Activated CD4-positive, alpha-beta T cell treated with anti-CD3 and anti-CD28 coated beads, Interleukin-2, amount 50 U/mL, for 16 hours (primary cell): ENCODE measurements at regions not wholly inside any gene's neighbourhood (a gene's known extent, or its start where the extent isn't known, plus 50 kb on each side); places are given as distances from the start of the nearest gene placed in this dataset.
"Not testable (repeated sequence)": the region's sequence is repeated elsewhere in the genome, so short reads cannot be mapped to it uniquely, and the experiment has no call there.

ENCODE experiments used
- DNase-seq: peaks from one replicate; pipeline ENCODE4 v3.0.0-alpha.2; 2020

GRCh38 chr14:22384167-22384549 lies 204.9 kb downstream of the DAD1 start:
- no peak for DNase-seq

DNA sequence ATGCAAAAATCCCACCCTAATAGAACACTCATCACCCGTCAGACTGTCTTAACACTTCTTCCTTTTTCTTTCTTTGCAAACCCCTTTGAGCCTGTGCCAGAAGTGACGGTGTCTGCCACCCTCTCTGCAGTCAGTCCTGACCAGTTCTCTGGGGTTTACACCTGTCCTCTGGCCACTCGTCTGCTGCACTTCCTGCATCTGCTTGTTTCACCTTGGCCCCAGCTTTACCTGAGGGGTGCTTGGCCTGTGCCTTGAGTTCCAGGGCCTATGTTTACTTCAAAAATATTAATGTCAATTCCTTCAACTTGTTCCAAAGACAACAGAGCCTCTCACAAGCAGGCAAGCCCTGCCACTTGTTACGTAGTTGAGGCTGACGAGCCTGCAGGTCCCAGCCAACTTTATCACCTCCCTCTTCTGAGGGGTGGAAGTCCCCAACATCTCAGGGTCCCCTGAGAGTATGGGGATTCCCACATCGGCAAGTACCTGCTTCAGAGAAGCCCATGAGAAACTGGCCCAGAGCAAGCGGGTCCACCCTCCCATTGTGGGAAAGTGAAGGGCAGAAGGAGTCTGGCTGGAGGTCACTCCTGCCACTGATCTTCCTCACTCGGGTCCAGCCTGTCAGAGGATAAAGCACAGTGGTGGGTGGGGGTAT lies 205.4 kb downstream of the DAD1 start:
- DNase-seq: no peak

- DNase-seq: no peak
Measured at GRCh38 chr14:22382955-22383354, 206.1 kb downstream of the DAD1 start.

- no peak for DNase-seq
Measured at GRCh38 chr14:22382395-22382794, 206.6 kb downstream of the DAD1 start.

GRCh38 chr14:22381766-22382165 lies 207.3 kb downstream of the DAD1 start:
- no peak for DNase-seq

GRCh38 chr14:22381408-22381760 lies 207.6 kb downstream of the DAD1 start:
- no peak for DNase-seq

- DNase-seq: no peak
Measured at GRCh38 chr14:22380571-22381407, 208.2 kb downstream of the DAD1 start.

DNA sequence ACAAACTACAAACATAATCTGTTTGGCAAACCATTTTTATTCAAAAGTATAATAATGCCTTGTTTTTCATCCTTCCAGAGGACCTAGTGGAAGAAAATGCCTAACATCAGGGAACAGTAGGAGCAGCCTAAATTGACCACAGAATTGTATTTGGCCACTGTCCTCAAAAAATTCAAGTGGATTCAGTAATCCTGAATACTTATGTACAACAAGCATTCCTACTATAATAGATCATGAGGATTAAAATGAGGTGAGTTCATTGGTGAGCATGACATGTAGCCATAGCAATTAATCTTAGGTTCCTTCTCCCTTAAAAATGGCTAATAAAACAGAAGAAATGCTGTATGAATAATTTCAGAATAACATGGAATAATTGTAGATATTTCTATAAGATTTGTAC lies 209.3 kb downstream of the DAD1 start:
- DNase-seq: no peak

- DNase-seq: no peak
Measured at GRCh38 chr14:22378181-22378580, 210.8 kb downstream of the DAD1 start.

GRCh38 chr14:22375321-22375930 lies 213.6 kb downstream of the DAD1 start:
- DNase-seq: no peak

GRCh38 chr14:22370084-22370847 lies 218.8 kb downstream of the DAD1 start:
- no peak for DNase-seq

DNA sequence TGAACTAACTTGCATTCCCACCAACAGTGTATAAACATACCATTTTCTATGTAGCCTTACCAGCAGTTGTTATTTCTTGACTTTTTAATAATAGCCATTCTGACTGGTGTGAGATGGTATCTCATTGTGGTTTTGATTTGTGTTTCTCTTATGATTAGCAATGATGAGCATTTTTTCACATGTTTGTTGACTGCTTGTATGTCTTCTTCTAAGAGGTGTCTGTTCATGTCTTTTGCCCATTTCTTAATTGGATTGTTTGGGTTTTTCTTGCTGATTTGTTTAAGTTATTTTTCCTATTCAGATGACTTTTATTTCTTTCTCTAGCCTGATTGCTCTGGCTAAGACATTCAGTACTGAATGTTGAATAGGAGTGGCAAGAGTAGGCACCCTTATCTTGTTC lies 230.3 kb downstream of the DAD1 start:
- no peak for DNase-seq

DNA sequence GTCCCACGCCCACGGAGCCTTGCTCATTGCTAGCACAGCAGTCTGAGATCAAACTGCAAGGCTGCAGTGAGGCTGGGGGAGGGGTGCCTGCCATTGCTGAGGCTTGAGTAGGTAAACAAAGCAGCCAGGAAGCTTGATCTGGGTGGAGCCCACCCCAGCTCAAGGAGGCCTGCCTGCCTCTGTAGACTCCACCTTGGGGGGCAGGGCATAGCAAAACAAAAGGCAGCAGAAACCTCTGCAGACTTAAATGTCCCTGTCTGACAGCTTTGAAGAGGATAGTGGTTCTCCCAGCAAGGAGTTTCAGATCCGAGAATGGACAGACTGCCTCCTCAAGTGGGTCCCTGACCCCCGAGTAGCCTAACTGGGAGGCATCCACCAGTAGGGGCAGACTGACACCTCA lies 239.7 kb downstream of the DAD1 start:
- not testable (repeated sequence) for DNase-seq

DNA sequence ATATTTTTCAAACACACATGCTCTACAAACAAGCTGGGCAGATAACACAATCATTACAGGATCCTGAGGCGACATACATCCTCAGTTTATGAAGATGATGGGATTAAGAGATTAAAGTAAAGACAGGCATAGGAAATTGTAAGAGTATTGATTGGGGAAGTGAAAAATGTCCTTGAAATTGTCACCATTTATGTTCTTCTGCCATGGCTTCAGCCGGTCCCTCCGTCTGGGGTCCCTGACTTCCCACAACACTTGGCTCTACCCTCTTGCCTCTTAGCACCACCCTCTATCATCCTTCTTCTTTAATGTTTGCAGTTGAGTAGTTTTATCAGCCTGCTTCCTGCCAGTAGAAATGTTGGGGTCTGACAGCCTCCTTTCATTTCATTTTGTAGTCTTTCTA lies 244.4 kb downstream of the DAD1 start:
- DNase-seq: no peak

GRCh38 chr14:22344209-22344608 lies 244.8 kb downstream of the DAD1 start:
- not testable (repeated sequence) for DNase-seq

DNA sequence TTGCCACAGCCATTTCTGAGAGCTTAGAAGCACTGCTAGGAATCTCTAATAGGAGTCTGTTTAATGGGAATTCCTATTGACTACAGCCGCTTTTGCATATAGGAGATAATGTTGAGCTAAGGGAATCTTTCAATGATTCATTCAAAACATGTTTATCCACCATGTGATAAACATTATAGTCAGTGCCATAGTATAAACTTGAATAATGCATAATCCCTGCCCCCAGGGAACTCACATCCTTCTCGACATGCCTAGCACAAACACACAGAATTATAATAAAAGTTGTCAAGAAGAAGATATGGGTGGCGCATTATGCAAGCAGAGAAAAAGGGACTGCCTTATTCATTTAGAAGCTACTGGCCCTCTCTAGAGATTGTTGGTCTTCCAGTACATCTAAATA lies 248.0 kb downstream of the DAD1 start:
- DNase-seq: no peak

DNA sequence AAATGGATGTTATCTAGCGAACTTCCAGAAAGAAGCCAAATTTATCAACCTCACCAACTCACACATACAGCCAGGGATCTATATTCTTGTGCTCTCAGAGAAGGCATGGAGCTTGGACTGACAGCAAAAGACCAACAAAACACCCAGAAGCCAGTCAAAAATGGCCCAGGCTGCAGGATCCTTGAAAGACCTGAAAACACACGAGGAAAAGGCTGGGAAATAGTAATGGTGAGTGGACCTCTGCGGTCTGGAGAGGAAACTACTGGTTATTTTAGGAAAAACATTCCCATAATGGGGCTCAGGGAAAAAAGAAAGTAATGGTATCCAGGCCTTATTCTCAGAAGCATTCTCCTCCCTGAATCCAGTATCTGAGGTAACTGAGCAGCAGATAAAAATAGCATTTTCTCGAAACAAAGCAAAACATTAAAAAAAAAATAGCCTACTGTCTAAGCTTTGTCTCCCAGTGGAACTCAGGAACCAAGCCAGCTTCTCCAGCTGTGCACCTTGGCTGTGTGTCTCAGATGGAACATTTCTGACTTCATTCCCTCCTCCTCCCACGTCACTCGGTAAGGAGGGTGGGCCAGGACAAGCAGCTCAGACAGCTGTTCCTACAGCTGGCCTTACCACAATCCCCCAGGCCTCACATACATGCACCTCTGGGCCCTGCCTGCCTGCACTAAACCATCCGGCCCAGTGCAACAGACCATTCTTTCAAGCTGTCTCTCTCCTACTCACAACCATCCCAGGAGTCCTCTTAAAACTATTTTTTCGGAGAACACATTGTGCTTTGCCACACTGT lies 249.9 kb downstream of the DAD1 start:
- no peak for DNase-seq

DNA sequence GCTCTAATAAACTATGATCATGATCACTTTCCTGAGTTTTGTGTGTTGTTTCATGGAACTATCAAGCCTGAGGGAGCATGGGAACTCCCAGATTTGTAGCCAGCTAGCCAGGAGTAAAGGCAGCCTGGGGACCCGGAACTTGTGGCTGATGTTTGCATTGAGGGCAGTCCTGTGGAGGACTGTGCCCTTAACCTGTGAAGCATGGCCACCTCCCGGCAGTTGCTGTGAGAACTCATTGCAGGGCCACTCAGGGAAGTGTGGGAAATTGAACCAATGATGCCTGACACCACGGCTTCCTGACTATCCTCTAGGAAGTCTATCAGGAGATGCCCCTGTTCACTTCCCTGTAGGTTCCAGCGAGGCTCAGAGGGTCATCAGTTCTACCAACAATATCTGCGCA lies 250.6 kb downstream of the DAD1 start:
- DNase-seq: no peak

DNA sequence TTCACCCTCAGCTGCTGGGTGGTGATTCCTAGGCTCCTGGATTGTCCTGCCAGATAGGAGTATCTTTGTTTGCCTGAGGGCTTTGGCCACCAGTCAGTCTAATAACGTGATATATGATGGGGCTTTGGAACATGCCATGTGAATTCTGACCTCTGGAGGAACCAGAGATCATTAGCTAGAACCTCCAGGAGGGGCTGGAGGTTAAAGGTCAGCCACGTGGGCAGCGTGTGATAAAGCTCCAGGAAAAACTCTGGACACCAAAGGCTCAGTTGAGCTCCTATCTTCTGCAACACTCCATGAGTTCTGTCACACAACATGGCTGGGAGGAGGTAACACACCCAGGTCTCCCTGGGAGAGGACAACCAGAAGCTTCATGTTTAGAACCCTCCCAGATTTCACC lies 251.1 kb downstream of the DAD1 start:
- no peak for DNase-seq

DNA sequence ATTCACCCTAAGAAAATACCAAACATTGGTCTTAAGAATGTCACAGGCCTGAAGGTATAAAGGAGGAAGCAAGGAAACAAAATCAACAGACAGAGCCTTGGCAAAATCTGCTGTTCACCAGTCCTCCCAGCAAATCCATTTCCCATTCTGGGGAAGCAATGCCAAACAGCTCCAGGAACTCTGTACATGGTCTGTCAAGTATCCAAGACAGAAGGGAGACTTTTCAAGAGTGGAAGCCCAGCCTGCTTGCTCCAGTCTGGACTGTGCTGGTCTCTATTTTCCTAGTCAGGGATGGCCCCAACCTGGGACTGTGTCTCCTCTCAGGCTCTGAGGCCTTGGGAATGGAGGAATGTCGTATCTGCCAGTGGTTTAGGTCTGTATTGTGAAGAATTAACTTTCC lies 251.5 kb downstream of the DAD1 start:
- no peak for DNase-seq

DNA sequence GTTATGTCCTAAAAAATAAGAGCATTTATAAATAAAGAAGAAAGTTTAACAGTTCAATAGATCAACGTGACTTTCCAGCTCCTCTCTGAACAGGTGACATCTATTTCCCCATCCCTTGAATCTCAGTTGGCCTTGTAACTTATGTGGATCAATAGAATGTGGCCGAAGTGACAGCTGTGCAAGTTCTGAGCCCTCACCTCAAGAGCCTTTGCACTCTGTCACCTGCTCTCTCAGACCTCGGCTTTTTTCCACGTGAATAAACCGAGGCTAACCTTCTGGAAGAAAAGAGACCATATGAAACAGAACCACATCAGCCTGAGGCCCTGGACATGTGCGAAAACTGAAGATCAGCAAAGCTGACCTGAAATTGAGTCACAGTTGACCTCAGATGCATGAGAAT lies 253.0 kb downstream of the DAD1 start:
- no peak for DNase-seq

GRCh38 chr14:22334627-22335026 lies 254.4 kb downstream of the DAD1 start:
- DNase-seq: no peak

DNA sequence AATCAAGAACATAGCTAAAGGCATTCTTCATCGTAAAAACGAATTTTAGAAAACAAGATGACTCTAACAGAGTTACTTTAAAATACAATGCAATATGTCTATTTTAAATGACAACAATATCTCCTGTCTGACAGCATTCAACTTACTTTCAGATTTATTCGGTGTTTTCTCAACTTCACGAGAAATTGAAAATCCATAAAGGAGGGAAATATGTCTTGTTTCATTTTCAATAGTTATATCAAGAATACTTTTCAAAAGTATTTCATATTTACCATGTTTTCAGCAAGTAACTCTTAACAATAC lies 254.8 kb downstream of the DAD1 start:
- no peak for DNase-seq
